22Rv1 (cell line): ENCODE measurements at regions not wholly inside any gene's neighbourhood (a gene's known extent, or its start where the extent isn't known, plus 50 kb on each side); places are given as distances from the start of the nearest gene placed in this dataset.
A peak's percentile ranks its signal among the peaks of the same experiment; 100 is the strongest.
"Not testable (repeated sequence)": the region's sequence is repeated elsewhere in the genome, so short reads cannot be mapped to it uniquely, and the experiment has no call there.

Experiments used
- H3K27ac ChIP-seq: fragments of 450-650 bp; 2 replicates; pipeline ENCODE4 v1.5.1; 2017
- ZFX ChIP-seq: fragments of 450-650 bp; IDR thresholded peaks from 2 replicates; pipeline ENCODE4 v1.6.1; 2017; ENCODE audit warnings: antibody characterized with exemption, borderline replicate concordance
- TF ChIP-seq, protein P1 (sequence below): fragments of 450-650 bp; IDR thresholded peaks from 2 replicates; pipeline ENCODE4 v1.5.1; 2017; ENCODE audit warnings: mild to moderate bottlenecking

DNA sequence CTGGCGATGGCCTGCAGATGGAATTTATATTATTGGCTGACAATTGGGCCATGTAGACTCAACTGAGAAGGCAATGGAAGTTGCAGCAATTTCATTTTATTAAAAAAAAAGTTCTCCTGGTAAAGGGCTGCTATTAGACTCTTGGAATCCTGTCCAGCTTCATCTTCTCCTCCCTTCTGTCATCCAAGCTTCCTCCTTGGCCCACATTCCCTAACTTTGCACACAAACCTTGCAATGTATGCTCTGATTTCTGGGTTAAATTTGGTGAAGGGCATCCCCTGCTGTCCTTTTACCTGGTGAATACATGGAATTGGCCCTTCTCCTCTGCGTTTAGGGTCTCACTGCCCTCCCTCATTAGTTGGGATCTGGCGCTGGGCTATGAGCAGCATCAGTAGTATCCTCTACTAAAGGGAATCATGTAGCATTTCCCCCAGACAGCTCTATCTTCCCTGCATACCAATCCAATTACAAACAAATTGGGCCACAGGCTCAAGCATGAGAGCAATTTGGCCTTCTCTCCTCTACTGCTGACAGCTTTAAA, 336.9 kb downstream of the BMP4 start:
- H3K27ac ChIP-seq = no peak overlapping the region
- TF ChIP-seq, protein P1, sequence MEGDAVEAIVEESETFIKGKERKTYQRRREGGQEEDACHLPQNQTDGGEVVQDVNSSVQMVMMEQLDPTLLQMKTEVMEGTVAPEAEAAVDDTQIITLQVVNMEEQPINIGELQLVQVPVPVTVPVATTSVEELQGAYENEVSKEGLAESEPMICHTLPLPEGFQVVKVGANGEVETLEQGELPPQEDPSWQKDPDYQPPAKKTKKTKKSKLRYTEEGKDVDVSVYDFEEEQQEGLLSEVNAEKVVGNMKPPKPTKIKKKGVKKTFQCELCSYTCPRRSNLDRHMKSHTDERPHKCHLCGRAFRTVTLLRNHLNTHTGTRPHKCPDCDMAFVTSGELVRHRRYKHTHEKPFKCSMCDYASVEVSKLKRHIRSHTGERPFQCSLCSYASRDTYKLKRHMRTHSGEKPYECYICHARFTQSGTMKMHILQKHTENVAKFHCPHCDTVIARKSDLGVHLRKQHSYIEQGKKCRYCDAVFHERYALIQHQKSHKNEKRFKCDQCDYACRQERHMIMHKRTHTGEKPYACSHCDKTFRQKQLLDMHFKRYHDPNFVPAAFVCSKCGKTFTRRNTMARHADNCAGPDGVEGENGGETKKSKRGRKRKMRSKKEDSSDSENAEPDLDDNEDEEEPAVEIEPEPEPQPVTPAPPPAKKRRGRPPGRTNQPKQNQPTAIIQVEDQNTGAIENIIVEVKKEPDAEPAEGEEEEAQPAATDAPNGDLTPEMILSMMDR = no peak
- no peak for TF ChIP-seq ZFX

DNA sequence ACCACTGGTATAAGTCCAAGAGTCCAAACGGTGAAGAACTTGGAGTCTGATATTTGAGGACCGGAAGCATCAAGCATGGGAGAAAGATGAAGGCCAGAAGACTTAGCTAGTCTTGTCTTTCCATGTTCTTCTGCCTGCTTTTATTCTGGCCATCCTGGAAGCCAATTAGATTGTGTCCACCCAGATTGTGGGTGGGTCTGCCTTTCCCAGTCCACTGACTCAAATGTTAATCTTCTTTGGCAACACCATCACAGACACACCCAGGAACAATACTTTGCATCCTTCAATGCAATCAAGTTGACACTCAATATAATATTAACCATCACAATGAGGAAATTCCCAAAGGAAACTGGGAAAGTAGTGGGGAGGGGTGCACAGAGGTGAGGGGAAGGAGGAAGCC, 340.1 kb downstream of the BMP4 start:
- not testable (repeated sequence) for H3K27ac ChIP-seq

DNA sequence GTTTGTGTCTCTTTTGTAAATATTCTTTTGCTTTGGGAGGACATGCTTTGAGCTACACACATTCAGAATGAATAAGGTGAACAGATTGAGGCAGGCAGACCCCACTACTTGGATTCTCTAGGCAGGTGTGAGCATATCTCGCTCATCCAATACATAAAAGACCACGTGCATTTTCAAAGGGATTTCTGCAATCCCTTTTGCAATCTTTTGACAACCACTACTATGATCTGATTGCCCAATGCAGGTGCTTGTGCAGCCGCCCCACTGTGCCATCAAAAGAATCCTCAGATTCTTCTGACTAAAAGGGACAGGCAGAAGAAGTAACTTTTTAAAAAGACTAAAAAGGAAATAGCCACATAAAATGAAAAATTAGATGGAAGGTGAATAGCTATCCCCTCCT, 341.4 kb downstream of the BMP4 start:
- H3K27ac ChIP-seq = peak overlapping the region; percentile 84

DNA sequence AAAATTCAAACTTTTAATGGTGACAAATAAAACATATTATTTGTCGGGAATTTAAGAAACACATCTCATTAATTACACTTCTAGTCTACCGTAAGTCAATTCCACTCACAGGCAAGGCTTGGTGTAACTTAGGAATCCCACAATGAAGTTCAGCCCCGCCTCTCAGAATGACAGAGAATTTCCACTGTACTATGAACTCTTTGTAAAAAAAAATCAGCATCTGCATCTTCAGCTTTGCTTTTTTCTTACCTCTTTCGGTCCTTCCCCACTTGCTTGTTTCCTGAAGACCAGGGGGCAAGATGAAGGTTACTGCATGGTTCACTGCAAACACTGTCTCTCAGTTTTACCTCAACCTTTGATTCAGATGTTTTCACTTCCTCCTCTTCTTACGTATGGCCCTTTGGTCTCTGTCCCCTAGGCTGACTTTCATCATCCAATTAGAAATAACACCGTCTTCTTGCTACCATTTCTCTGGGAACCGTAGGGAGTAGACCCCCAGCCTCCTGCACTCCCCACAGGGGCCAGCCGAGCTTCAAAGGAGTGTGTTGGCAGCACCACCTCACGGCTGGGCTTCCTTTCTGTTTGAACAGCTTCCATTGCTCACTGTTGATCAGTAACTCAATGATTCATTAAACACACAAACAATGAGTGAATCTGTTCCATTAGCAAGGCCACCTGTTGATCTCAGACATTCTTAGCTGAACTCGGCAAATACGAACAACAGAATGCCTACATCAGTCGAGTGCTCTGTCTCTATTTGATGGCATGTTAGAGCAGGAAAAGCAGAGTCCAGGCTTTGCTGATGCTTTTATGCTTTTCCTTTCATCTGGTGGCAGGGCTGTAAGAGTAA, 343.0 kb downstream of the BMP4 start:
- TF ChIP-seq, protein P1 = no peak
- no peak for TF ChIP-seq ZFX
- peak overlapping the region; percentile 84 for H3K27ac ChIP-seq

More for the DNA sequence above, 341.4 kb downstream of the BMP4 start:
- no peak for TF ChIP-seq ZFX
- TF ChIP-seq, protein P1 = no peak

DNA sequence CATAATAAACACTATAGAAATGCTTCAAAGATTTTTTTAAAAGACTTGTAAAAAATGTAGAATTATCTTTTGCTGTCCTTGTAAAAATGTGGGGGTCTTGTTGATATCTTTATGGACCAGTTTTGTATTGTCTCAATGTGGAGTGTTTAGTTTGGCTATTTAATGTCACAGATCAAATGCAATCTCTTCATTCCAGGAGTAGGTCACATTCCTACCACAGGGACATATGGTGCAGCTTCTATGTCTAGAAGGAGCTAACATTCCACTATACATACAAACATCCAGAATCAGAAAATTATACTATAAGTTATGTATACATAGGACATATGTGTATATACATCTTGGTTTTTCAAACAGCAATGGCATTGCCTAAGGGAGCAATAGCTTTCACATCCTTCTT, 345.7 kb downstream of the BMP4 start:
- no peak overlapping the region for H3K27ac ChIP-seq
- TF ChIP-seq ZFX = no peak
- TF ChIP-seq, protein P1 = no peak

DNA sequence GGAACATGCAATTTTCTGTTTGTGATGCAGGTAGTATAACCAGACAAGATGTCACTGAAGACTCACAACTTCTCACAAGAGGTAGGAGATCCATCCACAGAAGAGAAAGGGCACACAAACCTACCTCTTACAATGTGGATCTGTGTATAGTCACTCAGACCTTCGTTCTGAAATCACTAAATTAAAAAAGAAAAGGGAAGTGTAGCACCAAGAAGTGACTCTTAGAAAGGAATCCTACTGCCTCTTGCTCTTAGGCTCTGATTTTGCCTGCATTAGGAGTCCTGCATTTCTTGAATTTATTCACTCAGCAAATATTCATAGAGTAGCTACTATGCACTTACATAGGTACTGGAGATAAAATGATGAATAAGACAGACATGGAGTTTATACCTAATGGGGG, 347.6 kb downstream of the BMP4 start:
- no peak overlapping the region for H3K27ac ChIP-seq

DNA sequence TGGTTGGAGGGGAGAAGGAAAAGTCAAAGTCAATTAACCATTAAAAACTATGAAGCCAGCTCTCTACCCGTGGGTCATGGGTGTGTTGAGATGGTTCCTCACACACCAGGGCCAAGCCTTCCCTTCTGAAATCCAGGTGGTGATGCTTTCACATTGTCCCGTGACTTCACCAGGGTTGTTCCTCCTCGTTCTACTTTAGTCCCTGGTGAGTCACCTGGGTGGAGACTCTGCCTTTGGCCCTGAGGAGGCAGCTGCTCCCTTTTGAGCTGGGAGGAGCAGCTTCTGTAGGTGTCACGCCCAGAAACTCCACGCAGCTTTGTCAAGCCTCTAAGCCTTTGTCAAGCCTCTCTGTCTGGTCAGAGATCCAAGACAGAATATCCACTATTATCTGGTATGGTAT, 348.3 kb downstream of the BMP4 start:
- H3K27ac ChIP-seq = no peak overlapping the region
- TF ChIP-seq, protein P1 = no peak
- no peak for TF ChIP-seq ZFX

More for the DNA sequence above, 347.6 kb downstream of the BMP4 start:
- TF ChIP-seq, protein P1 = no peak
- no peak for TF ChIP-seq ZFX
